Ovary (tissue), 7 donors: ENCODE measurements at regions not wholly inside any gene's neighbourhood (a gene's known extent, or its start where the extent isn't known, plus 50 kb on each side); places are given as distances from the start of the nearest gene placed in this dataset.

Experiments used
- DNase-seq, 5 donors: peaks; one replicate each; pipeline ENCODE4 v3.0.0-alpha.2; 2019 to 2020
- H3K27ac ChIP-seq, 2 donors: fragments of 200-600 bp; one replicate each; pipeline versions ENCODE4 v1.5.1 to v1.8.0; 2019 to 2022
- H3K27me3 ChIP-seq: fragments of 200-600 bp; one replicate; pipeline ENCODE4 v1.8.0; 2022
- H3K36me3 ChIP-seq: fragments of 200-600 bp; sonication (generic); one replicate; pipeline ENCODE4 v1.5.1; 2019
- H3K4me1 ChIP-seq: one replicate; pipeline ENCODE4 v1.8.1; 2013; ENCODE audit warnings: mild to moderate bottlenecking, moderate library complexity; ENCODE audit not compliant: insufficient read depth
- H3K4me3 ChIP-seq: fragments of 200-600 bp; sonication (generic); one replicate; pipeline ENCODE4 v1.5.1; 2017
- H3K9me3 ChIP-seq, 2 donors: fragments of 200-600 bp in 1 of 2; sonication (generic) in 1 of 2; one replicate each; pipeline versions ENCODE4 v1.5.1 to v1.8.1; 2013 to 2019; ENCODE audit warnings: mild to moderate bottlenecking in 1 of 2, moderate library complexity in 1 of 2
- EP300 ChIP-seq: sonication (generic); formaldehyde crosslinking; IDR thresholded peaks from one replicate; pipeline ENCODE4 v1.6.1; 2017; ENCODE audit warnings: antibody characterized with exemption
- POLR2A ChIP-seq: fragments of 450-650 bp; IDR thresholded peaks from one replicate; pipeline ENCODE4 v1.6.1; 2017; ENCODE audit warnings: antibody characterized with exemption, mild to moderate bottlenecking, moderate library complexity
- WGBS, 3 donors: extraction: QIAGEN DNeasy Blood & Tissue Kit in 1 of 3; methylation state at CpG; one replicate each; pipeline versions ENCODE4 v1.1.5 to v1.1.7; 2013 to 2017; 5-methylcytosine and 5-hydroxymethylcytosine counted together
- intact Hi-C, 4 donors: fragments of 100-400 bp; cut with DNase I; formaldehyde crosslinking; loops; one replicate each; pipeline versions ENCODE4 v1.11.0 to v1.15.1; 2022 to 2023
- TF ChIP-seq, protein P1 (sequence below), 3 donors: fragments of 450-650 bp in 2 of 3; fragments of 200-600 bp in 1 of 3; IDR thresholded peaks; one replicate each; pipeline versions ENCODE4 v1.5.1 to v1.8.0; 2016 to 2022; ENCODE audit warnings: antibody characterized with exemption in 3 of 3, mild to moderate bottlenecking in 1 of 3
- donor health status: DM: no; HTN: no; CAD: no; lungs with moderate emphysema.
- donor health status: DM: no; HTN: no; CAD: no.
- donor health status: Bipolar disorder and iron deficiency.
- donor health status: DM: no; HTN: no; CAD: no.
- donor health status: DM: yes; HTN: yes; CAD: no.

DNA sequence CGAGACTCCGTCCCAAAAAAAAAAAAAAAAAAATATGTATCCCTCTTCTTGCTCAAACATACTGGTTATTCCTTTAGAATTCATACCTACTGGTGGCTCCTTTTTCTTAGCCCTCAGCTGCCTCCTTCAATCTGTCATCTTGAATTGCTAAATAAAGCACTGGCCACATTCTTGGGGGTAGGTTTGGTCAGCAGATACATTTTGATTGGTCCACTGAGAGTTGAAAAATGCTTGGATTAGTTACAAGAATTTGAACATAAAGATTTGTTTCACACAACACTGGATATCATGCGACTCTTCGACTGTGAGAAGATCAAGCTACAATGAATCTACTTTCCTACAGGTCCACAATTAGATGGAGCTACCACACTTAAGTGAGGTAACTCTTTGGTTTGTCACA, 906.1 kb upstream of the SLC39A10 start:
- Histone ChIP-seq H3K4me1 (no peaks in the 10 kb centered on the region), H3K36me3 (no peaks in the 10 kb centered on the region), H3K4me3 (no peak overlapping the region), H3K27me3 (no peaks in the 10 kb centered on the region), H3K9me3 (no peaks in the 10 kb centered on the region), H3K27ac (no peak overlapping the region)
- no peak for TF ChIP-seq POLR2A
- intact Hi-C loops, result no loop called here
- WGBS, 3 donors, result 88 to 95% (median 92%) methylated on average over 2 to 4 of the region's 4 CpGs
- no peak for DNase-seq

DNA sequence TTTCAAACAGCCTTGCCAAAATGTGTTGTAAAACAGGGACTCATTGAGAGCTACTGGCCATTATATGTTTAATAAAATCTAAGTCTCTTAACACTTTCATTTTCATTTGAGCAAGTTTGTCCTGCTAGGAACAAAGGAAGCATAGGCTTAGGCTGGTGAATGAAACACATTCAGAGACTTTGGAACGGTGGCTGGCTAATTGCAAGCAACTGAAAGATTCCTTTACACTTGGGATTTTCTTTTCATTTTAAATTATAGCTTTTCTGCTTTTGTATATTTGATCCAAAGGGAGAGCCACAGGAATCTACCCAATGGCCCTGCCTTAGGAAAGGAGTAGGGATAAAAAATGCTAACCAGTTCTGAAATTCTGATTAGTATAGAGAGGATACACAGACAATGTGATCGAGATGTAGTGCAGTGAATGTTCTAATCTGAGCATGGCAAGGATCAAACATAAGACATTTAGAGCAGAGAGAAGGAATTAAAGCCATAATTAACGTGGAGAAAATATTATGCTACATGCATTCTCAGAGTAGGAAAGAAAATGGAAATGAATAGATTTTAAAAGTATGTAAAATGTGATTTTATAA, 911.4 kb upstream of the SLC39A10 start:
- Histone ChIP-seq H3K9me3 (no peaks in the 10 kb centered on the region), H3K4me3 (no peak overlapping the region), H3K27me3 (no peaks in the 10 kb centered on the region), H3K4me1 (no peaks in the 10 kb centered on the region), H3K27ac (no peak overlapping the region), H3K36me3 (no peaks in the 10 kb centered on the region)
- WGBS, 3 donors, result 48 to 59% (median 51%) methylated on average over 3 of the region's 3 CpGs
- intact Hi-C loops, result no loop called here
- no peak for DNase-seq
- TF ChIP-seq EP300, result no peak
- no peak for TF ChIP-seq POLR2A
- TF ChIP-seq, protein P1, sequence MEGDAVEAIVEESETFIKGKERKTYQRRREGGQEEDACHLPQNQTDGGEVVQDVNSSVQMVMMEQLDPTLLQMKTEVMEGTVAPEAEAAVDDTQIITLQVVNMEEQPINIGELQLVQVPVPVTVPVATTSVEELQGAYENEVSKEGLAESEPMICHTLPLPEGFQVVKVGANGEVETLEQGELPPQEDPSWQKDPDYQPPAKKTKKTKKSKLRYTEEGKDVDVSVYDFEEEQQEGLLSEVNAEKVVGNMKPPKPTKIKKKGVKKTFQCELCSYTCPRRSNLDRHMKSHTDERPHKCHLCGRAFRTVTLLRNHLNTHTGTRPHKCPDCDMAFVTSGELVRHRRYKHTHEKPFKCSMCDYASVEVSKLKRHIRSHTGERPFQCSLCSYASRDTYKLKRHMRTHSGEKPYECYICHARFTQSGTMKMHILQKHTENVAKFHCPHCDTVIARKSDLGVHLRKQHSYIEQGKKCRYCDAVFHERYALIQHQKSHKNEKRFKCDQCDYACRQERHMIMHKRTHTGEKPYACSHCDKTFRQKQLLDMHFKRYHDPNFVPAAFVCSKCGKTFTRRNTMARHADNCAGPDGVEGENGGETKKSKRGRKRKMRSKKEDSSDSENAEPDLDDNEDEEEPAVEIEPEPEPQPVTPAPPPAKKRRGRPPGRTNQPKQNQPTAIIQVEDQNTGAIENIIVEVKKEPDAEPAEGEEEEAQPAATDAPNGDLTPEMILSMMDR (IDR thresholded peaks at IDR 0.05), result no peak

DNA sequence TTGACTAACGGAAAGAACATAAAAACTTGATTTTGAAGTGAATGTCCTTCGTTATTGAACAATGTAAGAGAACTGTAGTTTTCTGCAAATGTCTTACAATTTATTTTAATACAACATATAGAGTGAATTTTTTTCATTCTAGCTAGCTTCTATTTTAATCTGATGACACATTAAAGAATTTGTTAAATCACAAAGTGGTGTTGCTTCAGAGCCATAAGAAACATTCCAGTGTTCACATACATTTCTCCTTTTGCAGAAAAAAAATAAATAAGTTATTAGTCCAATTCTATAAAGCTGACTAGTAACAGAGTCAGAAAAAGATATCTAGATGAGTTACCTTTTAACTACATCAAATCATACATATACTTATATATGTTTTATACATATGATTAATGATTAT, 914.3 kb upstream of the SLC39A10 start:
- intact Hi-C loops, result no loop called here
- Histone ChIP-seq H3K4me3 (no peak overlapping the region), H3K9me3 (no peaks in the 10 kb centered on the region), H3K4me1 (no peaks in the 10 kb centered on the region), H3K36me3 (no peaks in the 10 kb centered on the region), H3K27ac (no peak overlapping the region), H3K27me3 (no peaks in the 10 kb centered on the region)
- TF ChIP-seq POLR2A (no peak), EP300 (no peak)
- TF ChIP-seq, protein P1 (IDR thresholded peaks at IDR 0.05), result no peak
- WGBS, 3 donors, result 90 to 94% (median 93%) methylated on average over 2 of the region's 2 CpGs
- no peak for DNase-seq

DNA sequence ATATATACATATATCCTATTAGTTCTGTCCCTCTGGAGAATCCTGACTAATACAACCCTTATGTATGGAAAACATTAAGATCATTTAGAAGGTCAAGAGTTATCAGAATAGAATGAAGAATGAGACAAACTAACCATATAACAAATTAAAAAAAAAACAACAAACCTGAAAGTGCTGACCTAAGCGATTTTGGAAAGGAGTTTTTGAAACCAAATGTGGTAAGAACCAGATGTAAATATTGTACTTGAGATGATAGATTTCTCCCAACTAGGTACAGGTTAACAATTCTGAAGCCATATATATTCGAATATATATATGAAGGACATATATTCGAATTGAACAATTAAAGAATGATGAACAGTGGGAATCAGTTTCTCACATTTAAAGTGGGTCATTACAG, 917.8 kb upstream of the SLC39A10 start:
- Histone ChIP-seq H3K36me3 (no peaks in the 10 kb centered on the region), H3K9me3 (peaks cover 0 to under 1% of the 10 kb centered on the region in 2 donors), H3K4me3 (no peak overlapping the region), H3K27me3 (no peaks in the 10 kb centered on the region), H3K27ac (no peak overlapping the region), H3K4me1 (no peaks in the 10 kb centered on the region)
- no peak for DNase-seq
- TF ChIP-seq EP300, result no peak
- TF ChIP-seq POLR2A, result no peak
- TF ChIP-seq, protein P1 (IDR thresholded peaks at IDR 0.05), result no peak
- WGBS, 3 donors, result 82 to 90% (median 89%) methylated on average over 3 of the region's 3 CpGs
- intact Hi-C loops, result no loop called here

DNA sequence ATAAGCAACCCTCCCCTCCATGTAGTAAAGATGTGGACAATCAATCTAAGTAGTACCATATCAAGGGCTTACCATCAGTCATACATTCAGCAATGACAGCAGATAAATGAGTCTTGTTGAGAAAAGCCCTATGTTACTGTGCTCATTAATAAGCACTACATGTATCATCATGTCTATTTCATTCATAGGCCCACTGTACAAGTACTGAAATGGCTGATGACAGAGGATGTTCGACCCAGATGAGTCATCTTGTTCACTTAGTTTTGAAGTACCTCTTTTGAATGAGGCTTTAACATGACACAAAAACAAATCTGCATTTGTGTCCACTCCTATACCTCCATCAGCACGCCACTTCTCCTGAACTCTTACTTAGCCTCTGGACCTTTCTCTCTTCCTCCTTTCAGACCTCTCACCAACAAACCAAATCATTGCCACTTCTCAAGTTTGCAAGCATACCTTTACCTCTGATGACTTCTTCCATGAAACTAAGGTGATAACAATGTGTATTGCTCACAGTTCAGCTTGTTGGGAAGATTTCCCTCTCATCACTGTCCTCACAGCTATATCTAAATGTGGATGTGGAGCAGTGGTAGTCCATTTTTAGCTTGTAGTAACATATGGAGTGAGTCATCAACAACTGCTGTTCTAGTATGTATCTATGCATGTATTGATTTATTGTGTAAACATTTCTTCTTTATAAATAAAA, 921.0 kb upstream of the SLC39A10 start:
- no peak overlapping the region for H3K27ac ChIP-seq
- H3K36me3 ChIP-seq, result no peaks in the 10 kb centered on the region
- peaks cover 0 to 4% of the 10 kb centered on the region in 2 donors for H3K9me3 ChIP-seq
- H3K27me3 ChIP-seq, result no peaks in the 10 kb centered on the region
- H3K4me3 ChIP-seq, result no peak overlapping the region
- TF ChIP-seq, protein P1 (IDR thresholded peaks at IDR 0.05), result no peak
- TF ChIP-seq POLR2A (no peak), EP300 (no peak)
- DNase-seq, result no peak
- 85 to 90% (median 88%) methylated on average over 2 of the region's 2 CpGs for WGBS, 3 donors
- H3K4me1 ChIP-seq, result no peaks in the 10 kb centered on the region
- intact Hi-C loops, result no loop called here
